ENCODE measurements at regions not wholly inside any gene's neighbourhood (a gene's known extent, or its start where the extent isn't known, plus 50 kb on each side); places are given as distances from the start of the nearest gene placed in this dataset.

- ATAC-seq (ENCODE audit: low read depth) (no peak), DNase-seq (no peak)
- no peak overlapping the region for H3K4me3 Mint-ChIP-seq
- Histone ChIP-seq H3K9ac (ENCODE audit: low read length) (no peak overlapping the region), H3K4me3 (ENCODE audit: control extremely low read depth in 1 of 5, extremely low read depth in 1 of 5, insufficient read depth in 1 of 5, low read depth in 2 of 5, low read length in 4 of 5) (no peak overlapping the region), H3K79me2 (ENCODE audit: control insufficient read depth, insufficient read depth, low read length) (no peaks in the 10 kb centered on the region), H3K27me3 (replicated peaks in 1 of 4; ENCODE audit: control extremely low read depth in 1 of 4, control insufficient read depth in 3 of 4, insufficient read depth in 4 of 4, low read length in 3 of 4) (no peaks in the 10 kb centered on the region), H2AFZ (ENCODE audit: insufficient read depth, low read depth, low read length, poor library complexity, severe bottlenecking) (no peak overlapping the region), H3K9me3 (ENCODE audit: control extremely low read depth in 1 of 3, control insufficient read depth in 2 of 3, insufficient read depth in 1 of 3, low read length in 2 of 3) (peaks cover 0 to 2% (median 0%) of the 10 kb centered on the region in 3 donors), H3K4me1 (ENCODE audit: control insufficient read depth in 2 of 2, insufficient read depth in 2 of 2, low read length in 2 of 2) (no peaks in the 10 kb centered on the region), H3K4me2 (replicated peaks; ENCODE audit: low read depth, low read length, poor library complexity, severe bottlenecking) (no peak overlapping the region), H3K27ac (ENCODE audit: low read length in 2 of 2) (no peak overlapping the region), H3K36me3 (replicated peaks in 1 of 2; ENCODE audit: control extremely low read depth in 1 of 2, control insufficient read depth in 1 of 2, extremely low read depth in 1 of 2, insufficient read depth in 2 of 2, low read length in 1 of 2) (no peaks in the 10 kb centered on the region), H4K20me1 (ENCODE audit: control insufficient read depth, insufficient read depth, low read length, poor library complexity, severe bottlenecking) (no peaks in the 10 kb centered on the region)
- H3K9me3 Mint-ChIP-seq (ENCODE audit: insufficient read depth) = peaks cover 4% of the 10 kb centered on the region
- H3K27me3 Mint-ChIP-seq = peaks cover 8% of the 10 kb centered on the region
- intact Hi-C loops (cut with micrococcal nuclease) = no loop called here
- ChIA-PET CTCF (no interaction called here), POLR2A (no interaction called here)
- 100% methylated on average over 2 of the region's 5 CpGs for WGBS (ENCODE audit: insufficient coverage)
- no peak overlapping the region for H3K27ac Mint-ChIP-seq
- H3K4me1 Mint-ChIP-seq = no peaks in the 10 kb centered on the region
- no peak for TF ChIP-seq EZH2 (IDR thresholded peaks at IDR 0.05; ENCODE audit: borderline replicate concordance, insufficient read depth, low read depth, low read length, poor library complexity, severe bottlenecking)
- TF ChIP-seq CTCF (IDR thresholded peaks at IDR 0.05) = no peak
These were observed 58.3 kb upstream of the RFLNA start for GRCh38 chr12:124236625-124237031.

GRCh38 chr12:124238886-124239285 lies 56.0 kb upstream of the RFLNA start:
- Mint-ChIP-seq H3K9me3 (ENCODE audit: insufficient read depth) (peaks cover 4% of the 10 kb centered on the region), H3K27me3 (peaks cover 15% of the 10 kb centered on the region), H3K4me3 (no peak overlapping the region), H3K27ac (no peak overlapping the region), H3K4me1 (no peaks in the 10 kb centered on the region)
- H3K4me2 ChIP-seq (replicated peaks; ENCODE audit: low read depth, low read length, poor library complexity, severe bottlenecking) = no peak overlapping the region
- H3K4me1 ChIP-seq (ENCODE audit: control insufficient read depth in 2 of 2, insufficient read depth in 2 of 2, low read length in 2 of 2) = no peaks in the 10 kb centered on the region
- TF ChIP-seq EZH2 (IDR thresholded peaks at IDR 0.05; ENCODE audit: borderline replicate concordance, insufficient read depth, low read depth, low read length, poor library complexity, severe bottlenecking) = no peak
- no peak for TF ChIP-seq CTCF (IDR thresholded peaks at IDR 0.05)
- ATAC-seq (ENCODE audit: low read depth) = no peak
- H4K20me1 ChIP-seq (ENCODE audit: control insufficient read depth, insufficient read depth, low read length, poor library complexity, severe bottlenecking) = no peaks in the 10 kb centered on the region
- DNase-seq = no peak
- H3K9me3 ChIP-seq (ENCODE audit: control extremely low read depth in 1 of 3, control insufficient read depth in 2 of 3, insufficient read depth in 1 of 3, low read length in 2 of 3) = no peaks in the 10 kb centered on the region
- H3K27ac ChIP-seq (ENCODE audit: low read length in 2 of 2) = no peak overlapping the region
- intact Hi-C loops (cut with micrococcal nuclease) = no loop called here
- H3K79me2 ChIP-seq (ENCODE audit: control insufficient read depth, insufficient read depth, low read length) = no peaks in the 10 kb centered on the region
- H3K36me3 ChIP-seq (replicated peaks in 1 of 2; ENCODE audit: control extremely low read depth in 1 of 2, control insufficient read depth in 1 of 2, extremely low read depth in 1 of 2, insufficient read depth in 2 of 2, low read length in 1 of 2) = no peaks in the 10 kb centered on the region
- POLR2A ChIA-PET = no interaction called here
- no peak overlapping the region for H3K4me3 ChIP-seq (ENCODE audit: control extremely low read depth in 1 of 5, extremely low read depth in 1 of 5, insufficient read depth in 1 of 5, low read depth in 2 of 5, low read length in 4 of 5)
- no peak overlapping the region for H2AFZ ChIP-seq (ENCODE audit: insufficient read depth, low read depth, low read length, poor library complexity, severe bottlenecking)
- CTCF ChIA-PET = no interaction called here
- whole genome bisulfite sequencing (ENCODE audit: insufficient coverage) = 66% methylated on average over 3 of the region's 4 CpGs
- no peak overlapping the region for H3K9ac ChIP-seq (ENCODE audit: low read length)
- H3K27me3 ChIP-seq (replicated peaks in 1 of 4; ENCODE audit: control extremely low read depth in 1 of 4, control insufficient read depth in 3 of 4, insufficient read depth in 4 of 4, low read length in 3 of 4) = peaks cover 0 to 2% (median 0%) of the 10 kb centered on the region in 4 experiments

Measured in B cell (primary cell).